ENCODE measurements at regions not wholly inside any gene's neighbourhood (a gene's known extent, or its start where the extent isn't known, plus 50 kb on each side); places are given as distances from the start of the nearest gene placed in this dataset.

DNA sequence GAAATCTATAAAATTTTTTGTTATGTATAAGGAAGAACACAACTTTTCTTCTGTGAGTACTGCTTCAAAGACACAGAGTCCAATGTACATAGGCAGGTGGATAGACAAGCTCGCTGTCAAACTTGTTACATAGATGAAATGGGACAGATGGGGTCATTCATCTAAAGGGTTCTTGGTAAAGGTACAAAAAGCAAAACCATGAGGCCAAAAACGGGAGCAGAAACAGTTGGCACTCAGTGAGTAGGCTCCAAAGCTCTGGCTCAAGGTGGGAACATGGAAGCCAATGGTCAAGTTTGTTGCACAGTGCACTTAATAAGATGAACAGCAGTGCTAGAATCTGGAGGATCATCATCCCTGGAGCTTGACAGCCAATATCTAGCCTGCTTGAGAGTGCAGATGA, 979.0 kb upstream of the EEF2KMT start:
- TF ChIP-seq CTCF (IDR thresholded peaks at IDR 0.05; ENCODE audit: low read depth, low read length, poor library complexity, severe bottlenecking) (no peak), EZH2phosphoT487 (IDR thresholded peaks at IDR 0.05; ENCODE audit: borderline replicate concordance, low read length) (no peak)
